ENCODE measurements at regions not wholly inside any gene's neighbourhood (a gene's known extent, or its start where the extent isn't known, plus 50 kb on each side); places are given as distances from the start of the nearest gene placed in this dataset.
A peak's percentile ranks its signal among the peaks of the same experiment; 100 is the strongest.

DNA sequence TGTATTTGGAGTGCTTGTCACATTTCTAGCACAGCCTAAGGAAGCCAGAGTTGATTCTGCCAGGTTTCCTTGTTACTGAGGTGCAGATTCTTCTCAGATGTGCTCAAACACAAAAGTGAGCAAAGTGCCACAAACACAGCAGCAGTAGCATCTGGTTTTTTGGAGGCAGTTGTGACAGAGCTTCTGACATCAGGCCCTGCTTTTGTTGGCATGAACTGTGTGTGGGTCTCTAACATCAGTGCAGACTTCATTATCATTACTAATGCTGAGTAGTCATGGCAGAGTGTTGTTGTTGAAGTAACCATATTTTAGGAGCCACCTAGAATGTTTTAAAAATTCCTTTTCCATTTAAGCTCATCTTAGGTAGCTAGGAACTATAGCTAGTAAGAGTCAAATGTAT is 656.6 kb downstream of the ANKRD50 start:
- intact Hi-C loops (cut with DNase I), result no loop called here
- Histone ChIP-seq H3K36me3 (no peaks in the 10 kb centered on the region), H3K9me3 (no peaks in the 10 kb centered on the region), H3K27me3 (no peaks in the 10 kb centered on the region), H3K4me1 (peaks cover 0 to 14% (median 11%) of the 10 kb centered on the region in 4 donors), H3K27ac (no peak overlapping the region), H3K4me3 (no peak overlapping the region)
- TF ChIP-seq POLR2AphosphoS5 (IDR thresholded peaks at IDR 0.05) (no peak), EP300 (IDR thresholded peaks at IDR 0.05) (no peak), POLR2A (IDR thresholded peaks at IDR 0.05) (no peak)
- TF ChIP-seq, protein P1, sequence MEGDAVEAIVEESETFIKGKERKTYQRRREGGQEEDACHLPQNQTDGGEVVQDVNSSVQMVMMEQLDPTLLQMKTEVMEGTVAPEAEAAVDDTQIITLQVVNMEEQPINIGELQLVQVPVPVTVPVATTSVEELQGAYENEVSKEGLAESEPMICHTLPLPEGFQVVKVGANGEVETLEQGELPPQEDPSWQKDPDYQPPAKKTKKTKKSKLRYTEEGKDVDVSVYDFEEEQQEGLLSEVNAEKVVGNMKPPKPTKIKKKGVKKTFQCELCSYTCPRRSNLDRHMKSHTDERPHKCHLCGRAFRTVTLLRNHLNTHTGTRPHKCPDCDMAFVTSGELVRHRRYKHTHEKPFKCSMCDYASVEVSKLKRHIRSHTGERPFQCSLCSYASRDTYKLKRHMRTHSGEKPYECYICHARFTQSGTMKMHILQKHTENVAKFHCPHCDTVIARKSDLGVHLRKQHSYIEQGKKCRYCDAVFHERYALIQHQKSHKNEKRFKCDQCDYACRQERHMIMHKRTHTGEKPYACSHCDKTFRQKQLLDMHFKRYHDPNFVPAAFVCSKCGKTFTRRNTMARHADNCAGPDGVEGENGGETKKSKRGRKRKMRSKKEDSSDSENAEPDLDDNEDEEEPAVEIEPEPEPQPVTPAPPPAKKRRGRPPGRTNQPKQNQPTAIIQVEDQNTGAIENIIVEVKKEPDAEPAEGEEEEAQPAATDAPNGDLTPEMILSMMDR (IDR thresholded peaks at IDR 0.05), result no peak
- DNase-seq, result no peak

- H3K27ac ChIP-seq, result peak overlapping the region; percentile 61 to 74 (median 68)
- H3K36me3 ChIP-seq, result no peaks in the 10 kb centered on the region
- H3K4me1 ChIP-seq, result peaks cover 0 to 22% (median 12%) of the 10 kb centered on the region in 4 donors
- intact Hi-C loops (cut with DNase I), result no loop called here
- 11 to 14% methylated on average over 2 of the region's 2 CpGs for WGBS, 2 donors
- H3K9me3 ChIP-seq, result no peaks in the 10 kb centered on the region
- TF ChIP-seq POLR2A (IDR thresholded peaks at IDR 0.05), result no peak
- TF ChIP-seq, protein P1 (IDR thresholded peaks at IDR 0.05), result no peak
- TF ChIP-seq EP300 (IDR thresholded peaks at IDR 0.05), result peak; percentile 70 to 94 (median 78)
- peak; percentile 82 to 90 (median 87) for TF ChIP-seq POLR2AphosphoS5 (IDR thresholded peaks at IDR 0.05)
- no peaks in the 10 kb centered on the region for H3K27me3 ChIP-seq
- no peak overlapping the region for H3K4me3 ChIP-seq
- peak; percentile 88 for DNase-seq
Observed at GRCh38 chr4:124060261-124060918, 652.1 kb downstream of the ANKRD50 start.

GRCh38 chr4:124061413-124061812 is 651.1 kb downstream of the ANKRD50 start:
- intact Hi-C loops (cut with DNase I), result no loop called here

DNA sequence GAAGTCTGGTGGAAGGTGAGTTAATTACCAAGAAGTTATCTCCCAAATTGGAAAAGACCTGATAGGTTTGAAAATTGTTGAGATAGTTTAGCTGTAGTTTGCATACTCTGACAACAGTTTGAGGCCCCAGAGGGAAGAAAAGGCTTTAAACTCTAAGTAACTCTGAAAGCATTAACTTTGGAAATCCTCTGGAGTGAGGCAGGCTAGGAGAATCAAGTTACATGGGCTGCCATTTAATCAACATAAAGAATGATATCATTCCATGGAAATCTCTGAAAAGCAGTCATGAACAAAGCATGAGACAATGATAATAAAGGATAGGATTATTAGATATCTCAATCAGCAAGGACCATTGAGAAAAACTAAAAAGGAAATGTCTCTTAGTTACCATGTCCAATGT is 647.1 kb downstream of the ANKRD50 start:
- TF ChIP-seq, protein P1 (IDR thresholded peaks at IDR 0.05), result no peak
- TF ChIP-seq POLR2A (IDR thresholded peaks at IDR 0.05) (no peak), EP300 (IDR thresholded peaks at IDR 0.05) (no peak), POLR2AphosphoS5 (IDR thresholded peaks at IDR 0.05) (no peak)
- intact Hi-C loops (cut with DNase I), result no loop called here
- H3K4me1 ChIP-seq, result peaks cover 0 to 12% (median 5%) of the 10 kb centered on the region in 4 donors
- H3K27me3 ChIP-seq, result no peaks in the 10 kb centered on the region
- no peak for DNase-seq
- H3K4me3 ChIP-seq, result no peak overlapping the region
- H3K27ac ChIP-seq, result no peak overlapping the region
- H3K9me3 ChIP-seq, result peaks cover 0 to 4% (median 1%) of the 10 kb centered on the region in 4 donors
- no peaks in the 10 kb centered on the region for H3K36me3 ChIP-seq

More at GRCh38 chr4:124061413-124061812, 651.1 kb downstream of the ANKRD50 start:
- no peaks in the 10 kb centered on the region for H3K27me3 ChIP-seq
- H3K4me3 ChIP-seq, result no peak overlapping the region
- no peaks in the 10 kb centered on the region for H3K36me3 ChIP-seq
- peaks cover 0 to 22% (median 12%) of the 10 kb centered on the region in 4 donors for H3K4me1 ChIP-seq
- no peaks in the 10 kb centered on the region for H3K9me3 ChIP-seq
- H3K27ac ChIP-seq, result peak overlapping the region; percentile 61 to 74 (median 68)
- TF ChIP-seq EP300 (IDR thresholded peaks at IDR 0.05), result no peak
- no peak for DNase-seq

DNA sequence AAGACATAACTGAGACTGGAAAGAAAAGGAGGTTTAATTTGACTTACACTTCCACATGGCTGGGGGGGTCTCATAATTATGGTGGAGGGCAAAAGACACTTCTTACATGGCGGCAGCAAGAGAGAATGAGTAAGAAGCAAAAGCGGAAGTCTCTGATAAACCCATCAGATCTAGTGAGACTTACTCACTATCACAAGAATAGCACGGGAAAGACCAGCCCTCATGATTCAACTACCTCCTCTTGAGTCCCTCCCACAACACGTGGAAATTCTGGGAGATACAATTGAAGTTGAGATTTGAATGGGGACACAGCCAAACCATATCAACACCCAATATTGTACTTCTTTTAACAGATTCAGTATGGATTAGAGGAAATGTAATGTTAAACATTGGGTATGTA is 646.6 kb downstream of the ANKRD50 start:
- intact Hi-C loops (cut with DNase I), result no loop called here
- peaks cover 0 to 8% (median 3%) of the 10 kb centered on the region in 4 donors for H3K9me3 ChIP-seq
- H3K27ac ChIP-seq, result no peak overlapping the region
- H3K4me1 ChIP-seq, result peaks cover 0 to 7% (median under 1%) of the 10 kb centered on the region in 4 donors
- WGBS, 2 donors, result 89 to 93% methylated on average over 4 of the region's 4 CpGs
- no peaks in the 10 kb centered on the region for H3K36me3 ChIP-seq
- H3K27me3 ChIP-seq, result no peaks in the 10 kb centered on the region
- TF ChIP-seq POLR2AphosphoS5 (IDR thresholded peaks at IDR 0.05), result no peak
- no peak for TF ChIP-seq POLR2A (IDR thresholded peaks at IDR 0.05)
- TF ChIP-seq, protein P1 (IDR thresholded peaks at IDR 0.05), result no peak
- TF ChIP-seq EP300 (IDR thresholded peaks at IDR 0.05), result no peak
- no peak overlapping the region for H3K4me3 ChIP-seq
- DNase-seq, result no peak

Measured in sigmoid colon (tissue), 6 donors.